DND-41 (cell line): ENCODE measurements at regions not wholly inside any gene's neighbourhood (a gene's known extent, or its start where the extent isn't known, plus 50 kb on each side); places are given as distances from the start of the nearest gene placed in this dataset.

Experiments
- EZH2 ChIP-seq: IDR thresholded peaks from 3 replicates; pipeline ENCODE4 v1.6.1; 2012; ENCODE audit warnings: borderline replicate concordance, low read depth, mild to moderate bottlenecking, moderate library complexity, low read length, inconsistent platforms; ENCODE audit not compliant: severe bottlenecking
- TF ChIP-seq, protein P1 (sequence below): IDR thresholded peaks from 2 replicates; pipeline ENCODE4 v1.5.1; 2012; ENCODE audit warnings: borderline replicate concordance, low read length, moderate library complexity, mild to moderate bottlenecking; ENCODE audit not compliant: poor library complexity, severe bottlenecking; ENCODE audit errors: extremely low read depth

DNA sequence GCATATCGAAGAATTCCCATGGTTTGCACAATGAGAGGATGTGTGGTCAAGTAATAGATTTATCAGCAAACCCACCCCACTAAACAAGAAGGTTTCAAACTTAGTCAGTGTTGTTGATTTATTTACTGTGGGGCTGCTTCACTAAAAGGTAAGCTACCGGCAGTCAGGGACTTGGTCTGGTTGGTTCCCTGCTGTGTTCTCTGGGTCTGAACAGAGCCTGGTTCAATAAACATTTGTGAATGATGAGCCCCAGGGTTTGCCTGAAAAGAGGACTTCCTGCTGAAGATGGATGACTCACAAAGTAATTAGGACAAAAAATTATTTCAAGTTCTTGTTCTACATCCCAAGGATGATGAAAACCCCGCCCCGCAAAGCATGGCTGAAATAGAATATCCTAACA, 108.3 kb downstream of the SPP2 start:
- TF ChIP-seq, protein P1, sequence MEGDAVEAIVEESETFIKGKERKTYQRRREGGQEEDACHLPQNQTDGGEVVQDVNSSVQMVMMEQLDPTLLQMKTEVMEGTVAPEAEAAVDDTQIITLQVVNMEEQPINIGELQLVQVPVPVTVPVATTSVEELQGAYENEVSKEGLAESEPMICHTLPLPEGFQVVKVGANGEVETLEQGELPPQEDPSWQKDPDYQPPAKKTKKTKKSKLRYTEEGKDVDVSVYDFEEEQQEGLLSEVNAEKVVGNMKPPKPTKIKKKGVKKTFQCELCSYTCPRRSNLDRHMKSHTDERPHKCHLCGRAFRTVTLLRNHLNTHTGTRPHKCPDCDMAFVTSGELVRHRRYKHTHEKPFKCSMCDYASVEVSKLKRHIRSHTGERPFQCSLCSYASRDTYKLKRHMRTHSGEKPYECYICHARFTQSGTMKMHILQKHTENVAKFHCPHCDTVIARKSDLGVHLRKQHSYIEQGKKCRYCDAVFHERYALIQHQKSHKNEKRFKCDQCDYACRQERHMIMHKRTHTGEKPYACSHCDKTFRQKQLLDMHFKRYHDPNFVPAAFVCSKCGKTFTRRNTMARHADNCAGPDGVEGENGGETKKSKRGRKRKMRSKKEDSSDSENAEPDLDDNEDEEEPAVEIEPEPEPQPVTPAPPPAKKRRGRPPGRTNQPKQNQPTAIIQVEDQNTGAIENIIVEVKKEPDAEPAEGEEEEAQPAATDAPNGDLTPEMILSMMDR = no peak
- TF ChIP-seq EZH2 = no peak
